ENCODE measurements at regions not wholly inside any gene's neighbourhood (a gene's known extent, or its start where the extent isn't known, plus 50 kb on each side); places are given as distances from the start of the nearest gene placed in this dataset.
"Not testable (repeated sequence)": the region's sequence is repeated elsewhere in the genome, so short reads cannot be mapped to it uniquely, and the experiment has no call there.

DNA sequence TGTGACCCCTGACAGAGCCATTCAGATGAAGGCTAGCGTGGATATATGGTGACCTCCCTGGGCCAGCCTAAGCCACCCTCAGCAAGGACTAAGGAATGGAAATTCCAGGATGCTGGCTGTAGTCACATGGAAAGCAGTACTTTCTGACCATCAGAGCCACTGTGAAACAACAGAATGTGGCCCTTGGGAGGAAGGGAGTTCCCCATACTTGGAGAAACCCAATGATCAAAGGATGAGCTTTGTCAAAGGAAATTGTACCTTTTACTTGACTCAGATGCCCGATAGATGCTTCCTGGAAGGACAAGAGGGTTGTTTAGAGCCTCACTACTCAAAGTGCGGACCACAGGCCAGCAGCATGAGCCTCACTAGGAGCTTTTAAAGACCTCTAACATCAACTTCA, 484.5 kb upstream of the PROK2 start:
- DNase-seq: no peak

- DNase-seq: not testable (repeated sequence)
Measured at GRCh38 chr3:72266921-72267524, 482.1 kb upstream of the PROK2 start.

GRCh38 chr3:72266016-72266370, 481.0 kb upstream of the PROK2 start:
- DNase-seq: no peak

- DNase-seq: no peak
Measured at GRCh38 chr3:72265256-72266015, 480.5 kb upstream of the PROK2 start.

GRCh38 chr3:72263223-72263990, 478.5 kb upstream of the PROK2 start:
- DNase-seq: no peak

DNA sequence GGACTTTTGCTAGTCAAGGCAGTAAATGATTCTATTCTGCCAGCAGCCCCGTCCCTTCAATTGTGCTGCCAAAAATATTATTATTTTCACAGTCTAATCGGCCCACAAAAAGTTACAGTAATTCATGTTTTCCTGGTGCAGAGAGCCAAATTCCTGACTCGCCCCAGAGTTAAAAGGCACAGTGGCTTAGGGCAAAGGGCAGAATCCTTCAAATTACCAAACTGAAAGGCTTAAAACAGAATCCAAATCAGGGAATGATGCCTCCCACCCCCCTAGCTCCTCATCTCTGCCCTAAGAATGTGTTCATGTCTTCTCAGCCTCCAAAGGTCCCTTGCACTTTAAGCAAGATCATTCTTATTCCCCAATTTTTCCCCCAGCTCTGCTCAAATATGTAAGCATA, 477.8 kb upstream of the PROK2 start:
- no peak for DNase-seq

DNA sequence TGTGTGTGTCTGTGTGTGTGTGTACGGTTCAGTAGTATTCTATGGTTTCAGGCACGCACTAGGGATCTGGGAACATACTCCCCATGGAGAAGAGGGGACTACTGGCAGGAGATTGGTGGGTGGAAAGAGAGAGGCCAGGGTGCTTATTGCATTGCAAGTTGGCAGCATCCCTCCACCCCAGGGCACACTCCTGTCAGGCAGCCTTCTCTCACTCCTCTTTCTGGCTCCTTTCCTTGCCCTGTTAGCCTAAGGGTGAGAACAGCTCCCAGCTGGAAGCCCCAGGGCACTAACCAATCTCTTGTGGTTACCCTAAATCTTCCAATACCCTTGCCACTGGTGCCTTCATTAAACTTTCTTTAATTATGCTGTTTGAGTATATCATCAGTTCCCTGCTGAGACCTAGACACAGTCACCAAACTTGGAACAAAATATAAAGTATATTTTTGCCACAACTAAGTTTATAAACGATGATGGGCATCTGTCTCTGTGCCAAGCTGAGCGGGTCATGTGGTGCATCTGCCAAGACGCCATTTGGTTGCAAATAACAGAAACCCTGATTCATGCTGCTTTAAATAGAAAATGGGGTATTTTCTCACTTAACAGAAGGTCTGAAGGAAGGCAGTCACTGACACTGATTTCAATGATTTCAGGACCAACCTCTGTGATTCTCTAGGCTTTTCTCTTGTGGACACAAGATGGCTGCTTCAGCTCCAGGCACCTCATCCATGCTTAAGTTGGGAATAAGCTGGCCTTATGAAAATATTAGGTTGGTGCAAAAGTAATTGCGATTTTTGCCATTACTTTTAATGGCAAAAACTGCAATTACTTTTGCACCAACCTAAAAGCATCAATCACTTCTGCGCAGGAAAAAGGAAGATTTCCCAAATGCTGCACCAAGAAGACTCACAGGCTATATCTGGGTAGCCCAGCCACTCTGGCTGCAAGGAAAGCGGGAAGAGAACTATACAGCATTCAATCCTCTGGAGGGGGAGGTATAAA, 476.9 kb upstream of the PROK2 start:
- DNase-seq: no peak

- no peak for DNase-seq
Measured at GRCh38 chr3:72260588-72260910, 475.6 kb upstream of the PROK2 start.

DNA sequence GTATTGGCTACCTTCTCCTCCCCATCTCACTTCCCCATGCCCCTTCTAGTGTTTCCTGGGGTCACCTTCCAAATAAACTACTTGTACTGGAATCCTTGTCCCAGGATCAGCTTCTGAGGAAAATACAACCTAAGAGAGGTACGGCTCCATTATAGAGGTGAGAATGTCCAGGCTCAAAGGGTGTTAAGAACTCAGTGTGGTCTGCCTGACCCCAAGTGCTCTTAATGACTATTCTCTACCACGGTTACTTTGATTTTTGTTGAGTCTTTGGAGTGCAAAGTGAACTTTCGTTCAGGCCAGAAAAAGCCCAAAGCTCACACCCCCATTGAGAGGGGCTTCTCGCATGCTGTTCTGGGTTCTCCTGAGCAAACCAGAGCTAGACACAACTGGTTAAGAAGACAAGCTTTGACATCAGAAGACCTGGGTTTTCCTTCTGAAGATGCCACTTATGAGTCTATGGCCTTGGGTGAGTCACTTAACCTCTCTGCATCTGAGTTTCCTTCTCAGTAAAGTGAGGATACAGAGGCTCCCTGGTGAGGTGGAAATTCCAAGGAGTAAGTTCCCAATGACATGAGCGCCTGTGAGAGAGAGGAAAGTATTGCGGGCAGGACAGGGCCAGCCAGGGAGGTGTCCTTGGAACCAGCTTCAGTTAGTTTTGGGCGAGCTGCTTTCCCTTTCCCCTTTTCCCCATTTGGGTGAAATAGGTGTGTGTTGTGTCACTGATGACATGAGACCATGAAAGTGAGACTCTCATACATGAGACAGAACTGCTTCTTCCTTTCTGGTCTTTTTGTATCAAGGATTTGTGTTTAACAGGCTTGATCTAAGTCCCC, 475.0 kb upstream of the PROK2 start:
- no peak for DNase-seq

DNA sequence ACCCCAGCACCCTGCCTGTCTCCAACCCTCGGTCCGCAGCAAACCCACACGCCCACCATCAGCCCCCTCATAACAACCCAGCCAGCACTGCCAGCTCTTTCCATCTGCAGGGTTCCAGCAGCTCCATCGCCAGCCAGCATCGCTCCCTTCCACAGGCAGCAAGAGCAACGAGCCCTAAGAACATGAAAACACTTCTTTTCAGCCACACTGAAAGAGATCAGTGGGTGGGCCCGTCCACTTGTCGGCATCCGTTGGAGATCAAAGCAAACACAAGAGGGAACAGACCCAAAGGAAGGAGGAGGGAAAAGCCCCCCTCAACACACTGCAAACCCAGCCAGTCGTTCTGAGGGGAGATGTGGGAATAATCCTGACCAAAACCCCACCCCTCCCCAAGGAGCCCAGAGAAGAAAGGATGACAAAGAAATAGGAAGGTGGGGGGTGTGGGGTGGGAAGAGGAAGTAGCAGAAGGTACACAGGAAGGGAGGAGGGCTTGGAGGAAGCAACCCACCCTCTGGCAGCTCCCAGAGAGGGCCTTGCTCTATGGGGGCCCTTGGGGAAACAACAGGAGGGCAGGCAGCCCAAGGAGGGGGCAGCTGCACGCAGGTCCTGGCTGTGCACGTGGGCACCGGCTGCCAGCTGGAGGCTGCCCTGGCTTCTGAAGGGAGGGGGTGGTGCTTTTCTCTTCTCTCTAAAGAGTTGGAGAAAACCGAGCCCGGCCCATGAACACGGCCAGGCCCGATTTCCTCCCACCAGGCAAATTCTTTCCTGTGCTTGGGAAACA, 473.6 kb upstream of the PROK2 start:
- DNase-seq: no peak

DNA sequence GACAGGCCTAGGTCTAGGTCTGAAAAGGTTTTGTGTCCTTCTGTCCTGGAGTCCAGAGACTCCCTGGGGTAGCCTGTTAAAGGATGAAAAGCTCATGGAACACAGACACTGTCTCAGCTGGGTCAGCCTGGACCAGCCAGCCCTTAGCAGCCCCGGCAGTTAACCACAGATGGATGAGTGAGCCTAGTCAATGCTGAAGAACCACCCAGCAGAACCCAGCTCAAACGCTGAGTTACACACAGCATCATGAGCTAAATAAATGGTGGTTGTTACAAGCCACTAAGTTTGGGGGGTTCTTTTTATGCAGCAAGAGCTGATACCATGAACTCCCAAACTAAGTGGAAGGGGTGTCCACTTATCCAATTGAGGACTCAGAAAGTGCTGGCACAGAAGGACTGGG, 472.8 kb upstream of the PROK2 start:
- DNase-seq: no peak

GRCh38 chr3:72257203-72257602, 472.3 kb upstream of the PROK2 start:
- DNase-seq: no peak

DNA sequence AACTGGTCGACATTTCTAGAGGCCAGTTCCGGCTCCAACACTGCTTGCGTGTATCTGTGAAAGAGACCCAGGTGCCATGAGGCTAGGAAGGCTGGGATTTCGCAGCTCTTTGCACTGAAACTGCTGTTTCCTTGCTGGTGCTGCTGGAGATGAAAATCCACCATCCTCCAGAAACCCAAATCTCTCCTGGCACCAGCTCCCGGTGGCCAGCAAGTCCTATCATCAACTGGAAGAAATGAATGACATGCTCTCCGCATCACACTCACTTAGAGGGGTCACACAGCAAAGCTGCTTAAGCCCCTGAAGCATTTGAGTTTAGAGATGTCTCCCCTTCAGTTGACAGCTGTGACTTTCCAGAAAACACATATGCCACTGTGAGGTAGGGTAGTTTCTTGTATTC, 471.8 kb upstream of the PROK2 start:
- DNase-seq: no peak

DNA sequence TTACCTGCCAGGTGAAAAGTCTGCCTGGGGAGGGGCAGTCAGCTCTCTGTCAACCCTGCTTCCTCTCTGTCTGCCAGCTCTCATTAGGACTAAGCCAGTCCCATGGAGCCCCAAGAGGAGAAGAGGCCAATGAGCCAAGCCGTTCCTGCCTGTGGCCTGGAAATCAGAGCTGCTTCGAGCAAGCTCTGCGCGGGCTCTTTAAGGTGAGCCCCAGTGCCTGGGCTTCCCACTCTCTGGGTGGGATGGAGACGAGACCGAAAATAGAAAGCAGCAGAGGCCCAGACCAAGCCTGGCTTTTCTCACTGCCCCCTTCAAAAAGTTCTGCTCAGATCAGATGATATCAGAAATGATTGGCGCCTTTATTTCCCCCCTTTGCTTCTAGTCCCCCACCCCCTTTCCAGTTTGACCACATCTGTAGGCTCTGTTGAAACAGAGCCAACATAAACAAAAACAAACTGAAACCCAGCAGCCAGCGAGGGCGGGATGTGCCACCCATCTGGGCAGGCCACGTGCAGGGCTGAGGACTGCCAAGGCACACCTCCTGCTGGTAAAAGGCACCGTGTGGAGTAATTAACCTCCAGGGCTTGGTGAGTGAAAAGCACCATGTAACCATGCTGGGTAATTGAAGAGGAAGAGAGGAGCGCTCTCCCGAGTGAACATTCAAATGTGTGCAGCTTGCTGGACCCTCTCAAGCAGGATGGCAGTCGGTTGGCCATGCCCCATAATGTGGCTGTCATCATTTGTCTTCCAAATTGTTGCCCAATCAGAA, 471.0 kb upstream of the PROK2 start:
- no peak for DNase-seq

- no peak for DNase-seq
Measured at GRCh38 chr3:72255191-72255590, 470.2 kb upstream of the PROK2 start.

DNA sequence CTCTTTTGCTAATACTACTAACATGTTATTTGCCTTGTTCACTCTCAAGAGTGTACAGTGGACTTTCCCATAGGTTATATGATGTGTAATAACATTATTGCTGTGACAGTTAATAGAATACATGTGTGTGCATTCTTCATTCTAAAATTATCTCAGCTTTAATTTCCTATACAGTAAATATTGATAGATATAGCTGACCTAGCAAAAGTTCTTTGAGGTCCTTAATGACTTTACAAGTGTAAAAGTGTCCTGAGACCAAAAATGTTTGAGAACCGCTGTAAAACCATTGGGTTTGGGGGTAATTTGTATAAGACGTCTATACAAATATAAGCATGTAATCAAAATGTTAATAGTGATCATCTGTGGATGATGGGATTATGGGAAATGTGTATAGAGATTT, 469.5 kb upstream of the PROK2 start:
- no peak for DNase-seq

DNA sequence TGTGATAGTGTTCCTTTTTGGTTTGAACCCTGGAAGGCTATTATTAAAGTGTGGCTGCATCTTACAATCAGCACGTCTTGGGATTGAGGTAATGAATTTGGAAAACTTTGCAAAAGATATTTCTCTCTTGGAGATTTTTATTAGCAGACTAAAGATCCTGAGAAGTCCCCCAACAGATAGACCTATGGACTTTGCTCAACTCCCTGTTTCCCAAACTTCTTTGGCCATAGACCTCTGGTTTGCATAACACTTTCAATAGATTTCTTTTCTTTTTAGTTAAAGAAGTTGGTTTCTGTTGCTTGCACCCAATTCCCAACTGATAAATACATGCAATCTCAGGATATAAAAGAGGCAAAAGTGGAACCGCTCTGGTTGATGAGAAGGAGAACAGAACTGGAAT, 465.8 kb upstream of the PROK2 start:
- no peak for DNase-seq

- DNase-seq: no peak
Measured at GRCh38 chr3:72248869-72249268, 463.9 kb upstream of the PROK2 start.

DNA sequence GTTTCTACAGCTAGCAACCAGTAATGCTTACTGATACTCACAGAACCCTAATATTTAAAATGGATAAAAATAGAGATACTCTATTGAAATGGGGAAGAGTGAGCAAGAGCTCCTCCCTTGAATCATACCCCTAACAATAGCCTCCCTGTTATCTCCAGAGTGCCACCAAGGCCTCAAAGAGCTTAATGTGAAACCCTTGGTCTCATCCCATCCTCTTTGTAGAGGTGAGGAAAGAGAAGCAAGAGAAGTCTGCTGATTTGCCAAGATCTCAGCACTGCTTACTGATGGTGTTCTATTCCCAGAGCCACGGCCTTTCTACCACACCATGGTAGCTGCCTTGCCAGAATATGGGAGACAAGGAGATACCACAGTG, 463.4 kb upstream of the PROK2 start:
- no peak for DNase-seq

DNA sequence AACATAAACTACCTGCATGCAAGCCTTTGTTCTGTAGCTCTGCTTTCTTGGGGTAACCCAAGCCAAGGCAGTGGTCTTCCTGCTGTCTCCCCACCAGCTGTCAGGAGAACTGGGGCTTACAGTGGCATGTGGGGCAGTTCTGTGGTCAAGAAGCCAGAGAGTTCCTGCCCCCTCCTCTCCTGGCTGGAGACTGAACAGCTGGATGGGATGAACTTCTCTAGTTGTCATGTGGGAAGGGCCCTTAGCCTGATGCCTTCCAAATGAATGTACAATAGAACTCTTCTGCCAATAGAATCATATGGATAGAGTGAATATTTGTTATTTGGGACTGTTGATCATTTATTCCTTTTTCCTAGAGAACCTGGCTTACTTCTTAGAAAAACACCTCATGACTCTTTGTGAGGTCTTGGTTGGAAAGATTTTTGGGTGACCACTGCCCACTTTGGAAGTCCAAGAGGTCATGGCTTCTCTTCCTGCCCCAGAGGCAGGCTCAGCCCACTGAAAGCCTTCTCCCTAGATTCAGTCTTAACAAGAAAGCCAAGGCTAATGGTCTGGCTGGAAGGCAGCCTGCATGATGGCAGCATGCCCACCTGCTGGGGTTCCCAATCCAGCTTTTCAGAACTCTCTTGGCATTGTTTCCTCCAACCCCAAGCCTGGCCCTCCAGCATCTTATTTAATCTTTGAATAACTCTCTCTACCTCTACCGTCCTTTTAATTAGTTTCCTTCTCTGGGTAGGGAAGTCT, 462.9 kb upstream of the PROK2 start:
- no peak for DNase-seq

All from kidney glomerular epithelial cell (primary cell).